Cerebellar cortex (tissue), 1 donor: ENCODE measurements at regions not wholly inside any gene's neighbourhood (a gene's known extent, or its start where the extent isn't known, plus 50 kb on each side); places are given as distances from the start of the nearest gene placed in this dataset.
A peak's percentile ranks its signal among the peaks of the same experiment; 100 is the strongest.

Experiments used
- DNase-seq: peaks from one replicate; pipeline ENCODE4 v3.0.0-alpha.2; 2015; ENCODE audit warnings: low spot score

GRCh38 chr9:96183751-96184150, 118.2 kb downstream of the HSD17B3 start:
- no peak for DNase-seq

- no peak for DNase-seq
Observed at GRCh38 chr9:96178153-96178552, 123.8 kb downstream of the HSD17B3 start.

- DNase-seq, result no peak
Observed at GRCh38 chr9:96177719-96178028, 124.3 kb downstream of the HSD17B3 start.

- no peak for DNase-seq
Observed at GRCh38 chr9:96177005-96177718, 124.8 kb downstream of the HSD17B3 start.

- DNase-seq, result no peak
Observed at GRCh38 chr9:96175796-96176195, 126.2 kb downstream of the HSD17B3 start.

- no peak for DNase-seq
Observed at GRCh38 chr9:96175001-96175400, 127.0 kb downstream of the HSD17B3 start.

GRCh38 chr9:96174371-96174770, 127.6 kb downstream of the HSD17B3 start:
- DNase-seq, result no peak

GRCh38 chr9:96173640-96174039, 128.3 kb downstream of the HSD17B3 start:
- no peak for DNase-seq

GRCh38 chr9:96172797-96173196, 129.2 kb downstream of the HSD17B3 start:
- DNase-seq, result no peak

- no peak for DNase-seq
Observed at GRCh38 chr9:96171728-96172127, 130.2 kb downstream of the HSD17B3 start.

GRCh38 chr9:96169901-96170300, 132.1 kb downstream of the HSD17B3 start:
- peak; percentile 61 for DNase-seq

- no peak for DNase-seq
Observed at GRCh38 chr9:96169484-96169883, 132.5 kb downstream of the HSD17B3 start.

GRCh38 chr9:96168882-96169281, 133.1 kb downstream of the HSD17B3 start:
- DNase-seq, result no peak

- DNase-seq, result no peak
Observed at GRCh38 chr9:96167011-96167410, 135.0 kb downstream of the HSD17B3 start.

GRCh38 chr9:96164268-96164683, 137.7 kb downstream of the HSD17B3 start:
- DNase-seq, result no peak

- DNase-seq, result no peak
Observed at GRCh38 chr9:96163712-96164111, 138.3 kb downstream of the HSD17B3 start.

- no peak for DNase-seq
Observed at GRCh38 chr9:96163161-96163560, 138.8 kb downstream of the HSD17B3 start.

- no peak for DNase-seq
Observed at GRCh38 chr9:96161819-96162218, 140.2 kb downstream of the HSD17B3 start.

- no peak for DNase-seq
Observed at GRCh38 chr9:96160866-96161265, 141.1 kb downstream of the HSD17B3 start.

GRCh38 chr9:96160168-96160567, 141.8 kb downstream of the HSD17B3 start:
- DNase-seq, result no peak

GRCh38 chr9:96159596-96159995, 142.4 kb downstream of the HSD17B3 start:
- DNase-seq, result no peak

GRCh38 chr9:96158909-96159575, 142.9 kb downstream of the HSD17B3 start:
- DNase-seq, result no peak

- no peak for DNase-seq
Observed at GRCh38 chr9:96158147-96158546, 143.8 kb downstream of the HSD17B3 start.

- DNase-seq, result no peak
Observed at GRCh38 chr9:96157675-96158074, 144.3 kb downstream of the HSD17B3 start.
